HG03066 (cell line): ENCODE measurements at regions not wholly inside any gene's neighbourhood (a gene's known extent, or its start where the extent isn't known, plus 50 kb on each side); places are given as distances from the start of the nearest gene placed in this dataset.
"Not testable (repeated sequence)": the region's sequence is repeated elsewhere in the genome, so short reads cannot be mapped to it uniquely, and the experiment has no call there.

Source experiments
- ATAC-seq: cut with Tn5 transposase; IDR thresholded peaks from one replicate; pipeline ENCODE4 v1.9.1; 2021; ENCODE audit warnings: low read depth; ENCODE audit not compliant: unreplicated experiment

GRCh38 chr2:37722971-37723370 lies 51.5 kb upstream of the CDC42EP3 start:
- ATAC-seq, result not testable (repeated sequence)

DNA sequence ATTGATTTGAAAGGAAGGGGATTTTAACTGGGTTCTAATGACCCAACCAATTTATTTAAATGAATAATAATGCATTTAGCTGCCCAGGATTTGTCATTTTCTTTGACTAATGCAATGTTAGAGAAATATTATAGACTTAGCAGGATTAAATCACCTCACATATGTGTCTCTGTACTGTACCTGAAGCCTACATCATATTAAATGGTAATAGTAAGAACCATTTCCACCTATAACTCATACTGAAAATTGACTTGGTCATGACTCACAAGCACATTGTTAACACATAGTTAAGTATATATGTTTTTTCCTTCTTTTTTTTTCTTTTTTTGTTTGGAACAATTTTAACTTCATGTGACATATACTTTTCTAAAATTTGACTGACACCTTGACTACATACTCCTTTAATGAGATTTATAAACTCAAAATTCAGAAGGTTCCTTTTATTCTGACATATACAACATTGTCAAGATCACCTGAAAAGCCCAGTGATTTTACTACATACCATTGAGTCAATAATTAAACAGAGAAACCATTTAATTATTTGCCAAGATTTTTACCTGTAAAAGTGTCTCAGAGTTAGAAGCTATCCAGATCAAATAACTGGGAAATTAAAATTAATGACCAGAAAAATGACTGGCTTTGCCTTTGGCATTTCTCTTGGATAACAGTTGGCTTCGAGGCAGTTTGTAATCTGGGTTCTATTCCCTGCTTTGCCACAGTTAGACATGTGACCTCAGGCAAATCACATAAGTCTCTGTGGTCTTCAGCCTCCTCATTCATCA lies 58.8 kb upstream of the CDC42EP3 start:
- ATAC-seq, result no peak

DNA sequence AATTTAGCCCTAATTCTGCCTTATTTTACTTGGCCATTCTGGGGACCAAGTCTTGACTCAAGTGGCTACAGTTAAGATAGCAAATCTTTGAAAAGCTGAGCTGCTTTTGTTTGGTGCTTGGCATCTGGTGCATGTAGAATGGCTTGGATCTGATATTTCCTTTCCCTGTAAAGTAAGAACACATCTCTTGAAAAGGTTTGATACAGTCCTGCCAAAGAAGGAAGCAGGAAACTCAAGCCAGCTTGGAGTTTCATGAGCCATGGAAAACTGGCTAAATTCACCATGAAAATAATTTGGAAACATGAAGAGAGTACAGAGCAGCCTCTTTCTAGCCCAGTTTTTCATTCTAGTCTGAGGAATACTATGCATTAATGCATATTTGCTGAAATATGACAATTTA lies 61.0 kb upstream of the CDC42EP3 start:
- not testable (repeated sequence) for ATAC-seq

DNA sequence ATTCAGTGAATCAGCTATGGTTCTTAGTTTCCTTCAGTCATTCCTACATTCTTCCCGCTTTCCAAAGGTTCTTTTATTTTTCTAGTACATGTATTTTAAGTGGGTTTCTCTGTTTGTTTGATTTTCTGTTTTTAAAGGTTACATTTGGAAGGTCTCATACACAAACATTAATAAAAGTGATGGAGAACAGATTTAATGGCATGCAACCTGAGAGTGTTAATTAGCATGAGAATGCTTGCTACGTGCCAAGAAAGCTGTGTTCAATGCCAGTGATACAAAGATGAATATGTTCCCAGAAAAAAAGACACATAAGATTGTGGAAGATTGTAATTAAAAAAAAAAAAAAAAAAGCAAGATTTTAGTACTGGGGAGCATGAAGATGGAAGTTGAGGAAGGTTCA lies 61.8 kb upstream of the CDC42EP3 start:
- ATAC-seq, result no peak

DNA sequence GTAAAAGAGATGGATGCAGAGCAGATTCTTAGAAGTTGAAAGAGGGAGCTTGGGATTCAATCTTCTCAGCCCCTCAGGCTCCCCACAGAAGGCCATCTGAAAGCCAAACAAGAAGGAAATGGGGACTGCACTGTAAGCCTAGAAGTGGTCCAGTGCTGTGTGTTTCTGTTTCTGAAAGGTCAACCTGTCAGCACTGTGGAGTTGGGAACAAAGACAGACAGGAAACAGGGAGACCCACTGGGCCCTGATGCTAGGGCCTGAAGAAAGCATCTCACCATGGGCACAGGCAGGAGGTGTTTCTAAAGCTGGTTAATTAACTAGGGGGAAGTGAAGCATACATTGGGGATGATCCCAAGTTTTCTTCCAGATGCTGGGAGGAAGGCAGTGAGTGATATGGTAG lies 62.5 kb upstream of the CDC42EP3 start:
- not testable (repeated sequence) for ATAC-seq

GRCh38 chr2:37734891-37735523 lies 63.6 kb upstream of the CDC42EP3 start:
- not testable (repeated sequence) for ATAC-seq

GRCh38 chr2:37735524-37735910 lies 64.1 kb upstream of the CDC42EP3 start:
- ATAC-seq, result not testable (repeated sequence)

GRCh38 chr2:37737507-37737906 lies 66.1 kb upstream of the CDC42EP3 start:
- ATAC-seq, result no peak

DNA sequence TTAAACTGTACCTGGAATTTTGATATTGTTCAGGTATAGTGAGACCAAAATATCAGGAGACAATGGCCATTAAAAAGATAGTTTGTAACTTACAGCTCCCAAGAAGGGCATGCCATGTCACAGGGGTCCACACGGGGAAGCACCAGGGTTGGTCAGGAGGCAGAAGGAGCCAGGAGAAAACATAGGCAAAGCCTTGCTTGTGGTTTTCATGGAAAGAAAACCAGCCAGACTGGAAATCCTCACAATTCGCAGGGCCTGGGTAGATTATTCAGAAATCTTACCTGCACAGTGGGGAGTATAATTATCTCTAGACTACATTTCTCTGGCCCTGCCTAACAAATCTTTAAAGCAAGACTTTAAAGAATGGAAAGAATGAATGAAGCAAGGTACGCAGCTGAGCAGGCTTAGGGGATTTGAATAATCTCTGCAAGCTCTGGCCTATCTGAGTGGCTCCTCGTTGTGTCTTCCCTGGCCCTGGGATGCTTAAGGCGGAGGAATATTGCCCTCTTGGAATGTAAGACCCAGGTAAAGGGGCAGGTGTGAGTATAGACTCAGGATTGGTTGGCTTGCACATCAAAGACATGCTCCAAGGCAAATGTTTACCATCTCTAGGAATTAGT lies 66.9 kb upstream of the CDC42EP3 start:
- ATAC-seq, result no peak

- no peak for ATAC-seq
Observed at GRCh38 chr2:37739153-37739552, 67.7 kb upstream of the CDC42EP3 start.

- no peak for ATAC-seq
Observed at GRCh38 chr2:37740164-37740739, 68.8 kb upstream of the CDC42EP3 start.

- ATAC-seq, result no peak
Observed at GRCh38 chr2:37742286-37742685, 70.8 kb upstream of the CDC42EP3 start.

DNA sequence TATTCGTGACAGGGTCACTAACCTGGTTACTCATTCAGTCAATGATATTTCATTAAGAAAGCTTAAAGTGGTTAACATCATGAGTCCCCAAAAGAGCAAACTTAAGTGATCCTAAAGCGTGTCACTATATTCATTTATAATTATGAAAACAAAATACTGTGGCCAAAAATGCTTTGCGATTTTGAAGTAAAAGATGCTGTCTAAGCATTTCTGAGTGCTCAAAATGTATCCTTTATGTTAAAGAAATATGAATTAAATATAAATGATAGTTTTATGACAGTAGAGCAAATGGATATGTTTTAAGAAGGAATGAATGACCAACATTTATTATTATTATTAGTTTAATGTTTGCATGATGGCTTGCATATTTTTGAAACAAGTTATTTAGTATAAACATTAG lies 72.6 kb upstream of the CDC42EP3 start:
- no peak for ATAC-seq

DNA sequence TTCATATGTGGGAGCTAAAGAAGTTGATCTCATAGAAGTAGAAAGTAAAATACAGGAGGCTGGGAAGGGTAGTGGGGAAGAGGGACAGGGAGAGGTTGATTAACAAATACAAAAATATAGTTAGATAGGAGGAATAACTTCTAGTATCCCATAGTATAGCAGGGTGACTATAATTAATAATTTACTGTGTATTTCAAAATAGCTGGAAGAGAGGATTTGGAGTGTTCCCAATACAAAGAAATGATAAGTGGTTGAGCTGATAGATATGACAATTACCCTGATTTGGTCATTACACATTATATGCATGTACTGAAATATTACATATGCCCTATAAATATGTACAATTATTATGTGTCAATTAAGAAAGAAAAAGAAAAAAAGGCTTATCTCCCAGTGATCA lies 73.5 kb upstream of the CDC42EP3 start:
- not testable (repeated sequence) for ATAC-seq

DNA sequence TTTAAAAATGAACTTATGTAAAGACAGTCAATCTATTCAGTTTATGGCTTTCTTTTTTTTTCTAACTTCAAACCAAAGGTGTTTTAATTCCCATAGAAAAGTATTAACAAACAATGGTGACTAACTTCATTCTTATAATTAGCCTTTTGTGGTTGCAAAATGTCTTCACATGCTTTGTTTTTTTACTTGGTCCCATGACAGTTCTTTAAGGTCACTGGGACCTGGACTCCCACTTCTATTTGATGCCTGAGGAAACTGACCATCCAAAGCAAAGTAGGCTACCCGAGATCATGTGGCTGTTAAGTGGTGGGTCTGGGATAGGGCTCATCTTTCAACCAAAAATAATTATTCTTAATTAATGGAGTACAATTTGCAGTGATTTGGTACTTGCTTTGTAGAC lies 74.6 kb upstream of the CDC42EP3 start:
- ATAC-seq, result not testable (repeated sequence)

DNA sequence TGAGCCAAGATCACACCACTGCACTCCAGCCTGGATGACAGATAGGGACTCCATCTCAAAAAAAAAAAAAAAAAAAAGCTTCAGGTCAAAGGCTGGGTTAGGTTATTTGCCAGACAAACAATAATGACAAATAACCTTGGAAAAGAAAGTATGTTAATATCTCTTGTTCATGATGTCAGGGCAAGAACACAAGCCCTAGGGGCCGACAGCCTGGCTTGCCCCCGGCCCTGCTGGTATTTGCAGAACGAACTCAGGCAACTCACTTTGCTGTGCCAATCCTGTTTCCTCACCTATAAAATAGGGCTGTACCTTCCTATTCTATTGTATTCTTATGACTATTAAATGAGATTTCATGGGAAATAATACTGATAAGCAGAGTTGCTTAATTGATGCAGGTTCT lies 75.4 kb upstream of the CDC42EP3 start:
- ATAC-seq, result no peak

DNA sequence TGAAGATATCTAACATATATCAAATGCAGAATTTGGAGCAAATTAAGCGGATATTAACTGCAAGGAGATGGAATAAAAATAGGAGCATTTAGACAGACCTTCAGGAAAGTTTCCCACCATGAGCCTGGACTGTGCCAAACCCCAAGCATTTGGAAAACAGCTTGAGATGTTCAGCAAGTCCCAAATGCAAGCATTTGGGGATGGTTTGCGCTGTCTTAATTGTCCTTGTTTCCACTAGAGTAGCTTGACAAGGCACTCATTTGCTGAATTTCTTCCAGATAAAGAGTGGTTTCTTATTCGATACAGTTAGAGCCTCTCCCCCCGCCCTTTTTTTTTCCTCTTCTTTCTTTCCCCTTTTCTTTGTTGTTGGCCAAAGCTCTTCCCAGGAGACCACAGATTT lies 77.1 kb upstream of the CDC42EP3 start:
- ATAC-seq, result no peak

DNA sequence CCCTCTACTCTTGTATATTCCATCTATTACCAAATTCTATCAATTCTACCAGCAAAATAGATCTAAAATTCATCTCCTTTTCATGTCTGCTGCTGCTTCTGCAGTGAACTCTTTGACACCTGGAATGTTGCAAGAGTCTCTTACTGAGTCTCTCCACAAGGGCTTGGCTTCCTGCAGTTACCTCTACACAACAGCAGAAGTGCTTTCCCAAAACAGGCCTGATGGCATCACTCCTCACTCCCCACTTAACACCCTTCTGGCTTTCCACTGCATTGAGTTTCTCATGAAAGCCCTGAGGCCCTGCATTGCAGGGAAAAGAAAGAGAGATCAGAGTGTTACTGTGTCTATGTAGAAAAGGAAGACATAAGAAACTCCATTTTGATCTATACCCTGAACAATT lies 78.8 kb upstream of the CDC42EP3 start:
- ATAC-seq, result not testable (repeated sequence)

DNA sequence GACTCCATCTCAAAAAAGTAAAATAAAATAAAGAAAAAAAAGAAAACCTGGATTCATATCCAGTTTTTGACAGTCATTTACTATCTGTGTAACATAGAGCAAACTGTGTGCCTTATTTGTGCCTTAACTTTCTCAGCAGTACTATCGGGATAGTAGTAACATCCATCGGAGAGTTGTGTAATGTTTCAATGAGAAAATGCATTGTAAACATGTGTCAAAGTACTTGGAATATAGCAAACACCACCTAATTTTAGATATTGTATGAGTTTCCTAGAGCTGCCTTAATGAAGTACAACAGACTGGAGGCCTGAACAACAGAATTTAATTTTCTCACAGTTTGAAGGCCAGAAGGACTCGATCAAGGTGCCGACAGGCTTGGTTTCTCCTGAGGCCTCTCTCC lies 81.3 kb upstream of the CDC42EP3 start:
- no peak for ATAC-seq

GRCh38 chr2:37753758-37754157 lies 82.3 kb upstream of the CDC42EP3 start:
- no peak for ATAC-seq

GRCh38 chr2:37755961-37756559 lies 84.6 kb upstream of the CDC42EP3 start:
- not testable (repeated sequence) for ATAC-seq
